Mesenchymal stem cell (in vitro differentiated cells and primary cell): ENCODE measurements at regions not wholly inside any gene's neighbourhood (a gene's known extent, or its start where the extent isn't known, plus 50 kb on each side); places are given as distances from the start of the nearest gene placed in this dataset.

Source experiments
- DNase-seq: peaks from one replicate; pipeline ENCODE4 v3.0.0-alpha.2; 2013
- H2AFZ ChIP-seq: one replicate; pipeline ENCODE4 v1.6.1; 2013; ENCODE audit warnings: low read depth, mild to moderate bottlenecking, control low read depth, inconsistent platforms, low read length, moderate library complexity
- H2AK5ac ChIP-seq: 2 replicates; pipeline ENCODE4 v1.6.1; 2013; ENCODE audit warnings: low read length, moderate library complexity, mild to moderate bottlenecking, inconsistent platforms; ENCODE audit not compliant: severe bottlenecking
- H2BK120ac ChIP-seq: one replicate; pipeline ENCODE4 v1.6.1; 2013; ENCODE audit warnings: low read depth, mild to moderate bottlenecking, inconsistent platforms, low read length, moderate library complexity
- H2BK12ac ChIP-seq, 2 experiments: one replicate each; pipeline ENCODE4 v1.6.1; 2013; ENCODE audit warnings: inconsistent platforms in 2 of 2, low read length in 2 of 2, mild to moderate bottlenecking in 2 of 2, moderate library complexity in 2 of 2, control low read depth in 1 of 2
- H2BK15ac ChIP-seq: one replicate; pipeline ENCODE4 v1.6.1; 2013; ENCODE audit warnings: mild to moderate bottlenecking, low read depth, inconsistent platforms; ENCODE audit not compliant: poor library complexity, severe bottlenecking
- H2BK5ac ChIP-seq: 2 replicates; pipeline ENCODE4 v1.6.1; 2013; ENCODE audit warnings: low read depth, mild to moderate bottlenecking, low read length, control low read depth, inconsistent platforms; ENCODE audit not compliant: poor library complexity, severe bottlenecking
- H3K14ac ChIP-seq, 2 experiments: one replicate each; pipeline ENCODE4 v1.6.1; 2013; ENCODE audit warnings: inconsistent platforms in 2 of 2, low read length in 2 of 2, control low read depth in 1 of 2, mild to moderate bottlenecking in 1 of 2, moderate library complexity in 1 of 2
- H3K18ac ChIP-seq, 2 experiments: one replicate each; pipeline ENCODE4 v1.6.1; 2013; ENCODE audit warnings: inconsistent platforms in 2 of 2, low read length in 2 of 2, control low read depth in 1 of 2, low read depth in 1 of 2, mild to moderate bottlenecking in 1 of 2
- H3K23ac ChIP-seq, 2 experiments: one replicate each; pipeline ENCODE4 v1.6.1; 2013; ENCODE audit warnings: inconsistent platforms in 2 of 2, low read length in 2 of 2, mild to moderate bottlenecking in 2 of 2, moderate library complexity in 2 of 2, control low read depth in 1 of 2
- H3K27ac ChIP-seq: 2 replicates; pipeline ENCODE4 v1.5.1; 2013; ENCODE audit warnings: mild to moderate bottlenecking, moderate library complexity, low read length, control low read depth, inconsistent platforms; ENCODE audit not compliant: poor library complexity, severe bottlenecking
- H3K27me3 ChIP-seq, 2 experiments: 2 replicates each; pipeline versions ENCODE4 v1.6.1 to v1.7.0; 2013; ENCODE audit warnings: low read length in 2 of 2, mild to moderate bottlenecking in 2 of 2, moderate library complexity in 2 of 2, control low read depth in 1 of 2, inconsistent platforms in 1 of 2; ENCODE audit not compliant: control insufficient read depth in 1 of 2, insufficient read depth in 1 of 2
- H3K36me3 ChIP-seq, 2 experiments: 2 replicates each; pipeline versions ENCODE4 v1.6.1 to v1.7.0; 2013; ENCODE audit warnings: low read length in 2 of 2, control low read depth in 1 of 2, inconsistent platforms in 1 of 2, low read depth in 1 of 2, mild to moderate bottlenecking in 1 of 2; ENCODE audit not compliant: insufficient read depth in 2 of 2, control insufficient read depth in 1 of 2
- H3K4ac ChIP-seq, 2 experiments: one replicate each; pipeline ENCODE4 v1.6.1; 2013; ENCODE audit warnings: inconsistent platforms in 2 of 2, low read length in 2 of 2, mild to moderate bottlenecking in 2 of 2, moderate library complexity in 2 of 2, control low read depth in 1 of 2, low read depth in 1 of 2
- H3K4me1 ChIP-seq: 2 replicates; pipeline ENCODE4 v1.6.1; 2013; ENCODE audit warnings: low read depth, low read length, control low read depth; ENCODE audit not compliant: control insufficient read depth, insufficient read depth
- H3K4me2 ChIP-seq: 2 replicates; pipeline ENCODE4 v1.6.1; 2013; ENCODE audit warnings: low read length, mild to moderate bottlenecking, inconsistent platforms; ENCODE audit not compliant: poor library complexity, severe bottlenecking
- H3K4me3 ChIP-seq, 2 experiments: 2 replicates each; pipeline versions ENCODE4 v1.5.1 to v1.7.0; 2013; ENCODE audit warnings: low read length in 2 of 2, mild to moderate bottlenecking in 2 of 2, control low read depth in 1 of 2, low read depth in 1 of 2; ENCODE audit not compliant: insufficient read depth in 1 of 2
- H3K79me1 ChIP-seq: replicated peaks from 2 replicates; pipeline ENCODE4 v1.6.1; 2013; ENCODE audit warnings: mild to moderate bottlenecking, control low read depth, low read length, inconsistent platforms; ENCODE audit not compliant: poor library complexity, severe bottlenecking
- H3K9ac ChIP-seq: 2 replicates; pipeline ENCODE4 v1.7.0; 2013; ENCODE audit warnings: mild to moderate bottlenecking, low read length, moderate library complexity
- H3K9me3 ChIP-seq: 2 replicates; pipeline ENCODE4 v1.7.0; 2013; ENCODE audit warnings: mild to moderate bottlenecking, low read length; ENCODE audit not compliant: control insufficient read depth
- H4K8ac ChIP-seq: one replicate; pipeline ENCODE4 v1.6.1; 2013; ENCODE audit warnings: inconsistent platforms, mild to moderate bottlenecking, low read length, moderate library complexity
- H4K91ac ChIP-seq: one replicate; pipeline ENCODE4 v1.6.1; 2013; ENCODE audit warnings: mild to moderate bottlenecking, low read length, inconsistent platforms
- WGBS: methylation state at CpG from one replicate; pipeline ENCODE4 v1.1.7; 2013; ENCODE audit warnings: mixed read lengths; 5-methylcytosine and 5-hydroxymethylcytosine counted together

- no peaks in the 10 kb centered on the region for H3K79me1 ChIP-seq
- H3K23ac ChIP-seq: no peak overlapping the region
- H2AFZ ChIP-seq: no peak overlapping the region
- H2BK15ac ChIP-seq: no peak overlapping the region
- H3K4me3 ChIP-seq: no peak overlapping the region
- H3K9ac ChIP-seq: no peak overlapping the region
- H3K18ac ChIP-seq: no peak overlapping the region
- no peak overlapping the region for H2BK12ac ChIP-seq
- no peak overlapping the region for H3K4me2 ChIP-seq
- H3K27me3 ChIP-seq: no peaks in the 10 kb centered on the region
- H2AK5ac ChIP-seq: no peak overlapping the region
- H3K9me3 ChIP-seq: peaks cover 8% of the 10 kb centered on the region
- no peaks in the 10 kb centered on the region for H3K36me3 ChIP-seq
- H4K8ac ChIP-seq: no peak overlapping the region
- H3K4me1 ChIP-seq: no peaks in the 10 kb centered on the region
- H2BK5ac ChIP-seq: no peak overlapping the region
- DNase-seq: no peak
- no peak overlapping the region for H3K14ac ChIP-seq
- H3K27ac ChIP-seq: no peak overlapping the region
- 90% methylated on average over 2 of the region's 2 CpGs for WGBS
- H4K91ac ChIP-seq: no peak overlapping the region
- H2BK120ac ChIP-seq: no peak overlapping the region
- H3K4ac ChIP-seq: no peak overlapping the region
Measured at GRCh38 chr12:24697295-24697694, 251.6 kb downstream of the BCAT1 start.

- Histone ChIP-seq H3K36me3 (no peaks in the 10 kb centered on the region), H3K4me2 (no peak overlapping the region), H2BK5ac (no peak overlapping the region), H2BK12ac (no peak overlapping the region), H3K23ac (no peak overlapping the region), H3K14ac (no peak overlapping the region), H4K8ac (no peak overlapping the region), H3K18ac (no peak overlapping the region), H3K4me1 (no peaks in the 10 kb centered on the region), H3K27ac (no peak overlapping the region), H2BK15ac (no peak overlapping the region), H4K91ac (no peak overlapping the region), H2BK120ac (no peak overlapping the region), H3K79me1 (no peaks in the 10 kb centered on the region), H2AFZ (no peak overlapping the region), H3K4ac (no peak overlapping the region), H3K4me3 (no peak overlapping the region), H3K27me3 (no peaks in the 10 kb centered on the region), H3K9ac (no peak overlapping the region), H2AK5ac (no peak overlapping the region), H3K9me3 (peaks cover 8% of the 10 kb centered on the region)
- DNase-seq: no peak
- WGBS: 97% methylated on average over 6 of the region's 6 CpGs
Measured at GRCh38 chr12:24696800-24697199, 252.1 kb downstream of the BCAT1 start.

GRCh38 chr12:24695657-24696329, 253.1 kb downstream of the BCAT1 start:
- Histone ChIP-seq H4K91ac (no peak overlapping the region), H3K4me2 (no peak overlapping the region), H3K23ac (no peak overlapping the region), H3K4me3 (no peak overlapping the region), H3K79me1 (no peaks in the 10 kb centered on the region), H2BK5ac (no peak overlapping the region), H3K9ac (no peak overlapping the region), H2AK5ac (no peak overlapping the region), H3K36me3 (no peaks in the 10 kb centered on the region), H2BK12ac (no peak overlapping the region), H3K27ac (no peak overlapping the region), H3K4me1 (no peaks in the 10 kb centered on the region), H3K14ac (no peak overlapping the region), H2AFZ (no peak overlapping the region), H3K4ac (no peak overlapping the region), H2BK120ac (no peak overlapping the region), H3K9me3 (peaks cover 3% of the 10 kb centered on the region), H3K18ac (no peak overlapping the region), H3K27me3 (no peaks in the 10 kb centered on the region), H2BK15ac (no peak overlapping the region), H4K8ac (no peak overlapping the region)
- 100% methylated on average over 1 of the region's 3 CpGs for WGBS
- DNase-seq: no peak

GRCh38 chr12:24695103-24695502, 253.8 kb downstream of the BCAT1 start:
- H3K14ac ChIP-seq: no peak overlapping the region
- no peaks in the 10 kb centered on the region for H3K79me1 ChIP-seq
- H3K23ac ChIP-seq: no peak overlapping the region
- no peak overlapping the region for H2AK5ac ChIP-seq
- no peak overlapping the region for H2BK12ac ChIP-seq
- no peaks in the 10 kb centered on the region for H3K27me3 ChIP-seq
- no peak overlapping the region for H2BK120ac ChIP-seq
- DNase-seq: no peak
- H3K27ac ChIP-seq: no peak overlapping the region
- 97% methylated on average over 4 of the region's 4 CpGs for WGBS
- H3K4me3 ChIP-seq: no peak overlapping the region
- no peak overlapping the region for H3K4ac ChIP-seq
- H3K36me3 ChIP-seq: no peaks in the 10 kb centered on the region
- H2BK5ac ChIP-seq: no peak overlapping the region
- no peak overlapping the region for H4K8ac ChIP-seq
- no peaks in the 10 kb centered on the region for H3K4me1 ChIP-seq
- no peak overlapping the region for H2BK15ac ChIP-seq
- H3K9me3 ChIP-seq: no peaks in the 10 kb centered on the region
- H3K18ac ChIP-seq: no peak overlapping the region
- H3K4me2 ChIP-seq: no peak overlapping the region
- no peak overlapping the region for H2AFZ ChIP-seq
- no peak overlapping the region for H3K9ac ChIP-seq
- no peak overlapping the region for H4K91ac ChIP-seq
